Muscle of leg (tissue), 3 donors: ENCODE measurements at regions not wholly inside any gene's neighbourhood (a gene's known extent, or its start where the extent isn't known, plus 50 kb on each side); places are given as distances from the start of the nearest gene placed in this dataset.

Source experiments
- DNase-seq: peaks from one replicate; pipeline ENCODE4 v3.0.0; 2013
- H3K27ac ChIP-seq: one replicate; pipeline ENCODE4 v1.5.1; 2013; ENCODE audit warnings: mild to moderate bottlenecking, low read length, control low read depth
- H3K27me3 ChIP-seq: one replicate; pipeline ENCODE4 v1.6.1; 2013; ENCODE audit warnings: low read length; ENCODE audit not compliant: control insufficient read depth, insufficient read depth
- H3K36me3 ChIP-seq: one replicate; pipeline ENCODE4 v1.6.1; 2013; ENCODE audit warnings: low read length; ENCODE audit not compliant: control insufficient read depth, insufficient read depth
- H3K4me1 ChIP-seq: one replicate; pipeline ENCODE4 v1.6.1; 2013; ENCODE audit warnings: low read length; ENCODE audit not compliant: control insufficient read depth, insufficient read depth
- H3K4me3 ChIP-seq: one replicate; pipeline ENCODE4 v1.5.1; 2013; ENCODE audit warnings: low read length, control low read depth
- H3K9me3 ChIP-seq: replicated peaks from 2 replicates; pipeline ENCODE4 v1.6.1; 2013; ENCODE audit warnings: low read depth, low read length; ENCODE audit not compliant: control insufficient read depth
- WGBS: methylation state at CpG from one replicate; pipeline ENCODE4 v1.1.5; 2013; ENCODE audit warnings: missing lambda C conversion rate; ENCODE audit not compliant: insufficient coverage; 5-methylcytosine and 5-hydroxymethylcytosine counted together

GRCh38 chr4:100811046-100811445, 293.2 kb upstream of the EMCN start:
- Histone ChIP-seq H3K27me3 (no peaks in the 10 kb centered on the region), H3K9me3 (no peaks in the 10 kb centered on the region), H3K4me1 (no peaks in the 10 kb centered on the region), H3K4me3 (no peak overlapping the region), H3K27ac (no peak overlapping the region), H3K36me3 (no peaks in the 10 kb centered on the region)
- no peak for DNase-seq
- no CpG with 5 or more reads among the region's 2 CpGs for WGBS

GRCh38 chr4:100809506-100809905, 291.7 kb upstream of the EMCN start:
- H3K4me1 ChIP-seq = no peaks in the 10 kb centered on the region
- no peak overlapping the region for H3K4me3 ChIP-seq
- WGBS = no CpG with 5 or more reads among the region's 2 CpGs
- H3K36me3 ChIP-seq = no peaks in the 10 kb centered on the region
- no peaks in the 10 kb centered on the region for H3K9me3 ChIP-seq
- no peaks in the 10 kb centered on the region for H3K27me3 ChIP-seq
- DNase-seq = peak; percentile 89
- no peak overlapping the region for H3K27ac ChIP-seq

- H3K36me3 ChIP-seq = no peaks in the 10 kb centered on the region
- H3K27me3 ChIP-seq = no peaks in the 10 kb centered on the region
- H3K27ac ChIP-seq = no peak overlapping the region
- DNase-seq = no peak
- no peaks in the 10 kb centered on the region for H3K9me3 ChIP-seq
- H3K4me1 ChIP-seq = no peaks in the 10 kb centered on the region
- H3K4me3 ChIP-seq = no peak overlapping the region
Observed at GRCh38 chr4:100806988-100807387, 289.2 kb upstream of the EMCN start.

GRCh38 chr4:100805538-100805937, 287.7 kb upstream of the EMCN start:
- no peak for DNase-seq
- WGBS = 69% methylated on average over 5 of the region's 7 CpGs
- H3K27ac ChIP-seq = no peak overlapping the region

GRCh38 chr4:100804576-100805360, 286.9 kb upstream of the EMCN start:
- Histone ChIP-seq H3K9me3 (no peaks in the 10 kb centered on the region), H3K36me3 (no peaks in the 10 kb centered on the region), H3K27me3 (no peaks in the 10 kb centered on the region), H3K27ac (no peak overlapping the region), H3K4me1 (no peaks in the 10 kb centered on the region), H3K4me3 (no peak overlapping the region)
- 67% methylated on average over 1 of the region's 6 CpGs for WGBS
- no peak for DNase-seq

More at GRCh38 chr4:100805538-100805937, 287.7 kb upstream of the EMCN start:
- H3K9me3 ChIP-seq = no peaks in the 10 kb centered on the region
- H3K27me3 ChIP-seq = no peaks in the 10 kb centered on the region
- no peaks in the 10 kb centered on the region for H3K36me3 ChIP-seq
- H3K4me3 ChIP-seq = no peak overlapping the region
- no peaks in the 10 kb centered on the region for H3K4me1 ChIP-seq

GRCh38 chr4:100803751-100804150, 285.9 kb upstream of the EMCN start:
- H3K36me3 ChIP-seq = no peaks in the 10 kb centered on the region
- H3K9me3 ChIP-seq = no peaks in the 10 kb centered on the region
- H3K27me3 ChIP-seq = no peaks in the 10 kb centered on the region
- WGBS = no CpG with 5 or more reads among the region's 2 CpGs
- no peak overlapping the region for H3K4me3 ChIP-seq
- no peak for DNase-seq
- H3K27ac ChIP-seq = no peak overlapping the region
- H3K4me1 ChIP-seq = no peaks in the 10 kb centered on the region

- WGBS = 55% methylated on average over 2 of the region's 7 CpGs
- Histone ChIP-seq H3K36me3 (no peaks in the 10 kb centered on the region), H3K27ac (no peak overlapping the region), H3K9me3 (no peaks in the 10 kb centered on the region), H3K27me3 (no peaks in the 10 kb centered on the region), H3K4me3 (no peak overlapping the region), H3K4me1 (peaks cover 3% of the 10 kb centered on the region)
- peak; percentile 40 for DNase-seq
Observed at GRCh38 chr4:100799761-100800539, 282.1 kb upstream of the EMCN start.

- Histone ChIP-seq H3K9me3 (no peaks in the 10 kb centered on the region), H3K4me1 (peaks cover 3% of the 10 kb centered on the region), H3K27ac (no peak overlapping the region), H3K27me3 (no peaks in the 10 kb centered on the region), H3K36me3 (no peaks in the 10 kb centered on the region), H3K4me3 (no peak overlapping the region)
- WGBS = no CpG with 5 or more reads among the region's 1 CpG
- no peak for DNase-seq
Observed at GRCh38 chr4:100797791-100798190, 280.0 kb upstream of the EMCN start.

- Histone ChIP-seq H3K4me1 (peaks cover 3% of the 10 kb centered on the region), H3K9me3 (no peaks in the 10 kb centered on the region), H3K36me3 (no peaks in the 10 kb centered on the region), H3K27ac (no peak overlapping the region), H3K4me3 (no peak overlapping the region), H3K27me3 (no peaks in the 10 kb centered on the region)
- no peak for DNase-seq
- no CpG with 5 or more reads among the region's 1 CpG for WGBS
Observed at GRCh38 chr4:100797356-100797755, 279.5 kb upstream of the EMCN start.

GRCh38 chr4:100796332-100796731, 278.5 kb upstream of the EMCN start:
- no peak overlapping the region for H3K4me3 ChIP-seq
- H3K4me1 ChIP-seq = peaks cover 3% of the 10 kb centered on the region
- WGBS = 50% methylated on average over 1 of the region's 2 CpGs
- H3K27me3 ChIP-seq = no peaks in the 10 kb centered on the region
- DNase-seq = no peak
- H3K27ac ChIP-seq = no peak overlapping the region
- no peaks in the 10 kb centered on the region for H3K9me3 ChIP-seq
- H3K36me3 ChIP-seq = no peaks in the 10 kb centered on the region
